GM21619 (cell line): ENCODE measurements at regions not wholly inside any gene's neighbourhood (a gene's known extent, or its start where the extent isn't known, plus 50 kb on each side); places are given as distances from the start of the nearest gene placed in this dataset.

Experiments
- ATAC-seq: cut with Tn5 transposase; IDR thresholded peaks from one replicate; pipeline ENCODE4 v1.9.1; 2021; ENCODE audit not compliant: unreplicated experiment

GRCh38 chr1:192518700-192519099 is 56.9 kb upstream of the RGS1 start:
- ATAC-seq = peak; percentile 39

- ATAC-seq = no peak
Observed at GRCh38 chr1:192521734-192522133, 53.8 kb upstream of the RGS1 start.

GRCh38 chr1:192522673-192523072 is 52.9 kb upstream of the RGS1 start:
- ATAC-seq = no peak

- ATAC-seq = no peak
Observed at GRCh38 chr1:192524223-192524622, 51.4 kb upstream of the RGS1 start.
